HL-60/S4 treated with phorbol 12-myristate 13-acetate at 8.2 ng/mL for 4 days and 3 days (cell line): ENCODE measurements at regions not wholly inside any gene's neighbourhood (a gene's known extent, or its start where the extent isn't known, plus 50 kb on each side); places are given as distances from the start of the nearest gene placed in this dataset.
"Not testable (repeated sequence)": the region's sequence is repeated elsewhere in the genome, so short reads cannot be mapped to it uniquely, and the experiment has no call there.

Experiments used
- in situ Hi-C: fragments of 300-500 bp; cut with MboI; formaldehyde crosslinking; loops from 2 replicates; pipeline ENCODE4 v1.15.0; 2022; ENCODE audit warnings: low sequenced_read_pairs

- in situ Hi-C loops, result not testable (repeated sequence)
Observed at GRCh38 chr5:1601565-1601964, 77.8 kb upstream of the LPCAT1 start.

GRCh38 chr5:1598950-1599737, 75.4 kb upstream of the LPCAT1 start:
- in situ Hi-C loops, result loop anchor here (10.0 kb wide), 1 partner anchor 1364 kb away; no protein-coding TSS in a partner anchor

- in situ Hi-C loops, result loop anchor here (10.0 kb wide), 1 partner anchor 1362 kb away; no protein-coding TSS in a partner anchor
Observed at GRCh38 chr5:1597093-1597473, 73.3 kb upstream of the LPCAT1 start.

GRCh38 chr5:1596462-1597092, 72.8 kb upstream of the LPCAT1 start:
- in situ Hi-C loops, result loop anchor here (10.0 kb wide), 1 partner anchor 1362 kb away; no protein-coding TSS in a partner anchor

GRCh38 chr5:1594357-1595106, 70.8 kb upstream of the LPCAT1 start:
- in situ Hi-C loops, result loop anchor here (10.0 kb wide), 1 partner anchor 1360 kb away; no protein-coding TSS in a partner anchor

- in situ Hi-C loops, result loop anchor here (10.0 kb wide), 1 partner anchor 1359 kb away; no protein-coding TSS in a partner anchor
Observed at GRCh38 chr5:1593903-1594356, 70.2 kb upstream of the LPCAT1 start.

GRCh38 chr5:1588071-1588694, 64.4 kb upstream of the LPCAT1 start:
- in situ Hi-C loops, result not testable (repeated sequence)

- in situ Hi-C loops, result not testable (repeated sequence)
Observed at GRCh38 chr5:1583081-1583875, 59.5 kb upstream of the LPCAT1 start.

- in situ Hi-C loops, result not testable (repeated sequence)
Observed at GRCh38 chr5:1579389-1579788, 55.6 kb upstream of the LPCAT1 start.

GRCh38 chr5:1576851-1577250, 53.1 kb upstream of the LPCAT1 start:
- in situ Hi-C loops, result not testable (repeated sequence)

- in situ Hi-C loops, result not testable (repeated sequence)
Observed at GRCh38 chr5:1575991-1576714, 52.4 kb upstream of the LPCAT1 start.

- in situ Hi-C loops, result not testable (repeated sequence)
Observed at GRCh38 chr5:1575491-1575890, 51.7 kb upstream of the LPCAT1 start.

GRCh38 chr5:1574023-1574318, 50.2 kb upstream of the LPCAT1 start:
- in situ Hi-C loops, result not testable (repeated sequence)

GRCh38 chr5:1573217-1574022, 49.7 kb upstream of the LPCAT1 start:
- in situ Hi-C loops, result not testable (repeated sequence)
